NCI-H1436 treated with DMSO at 0.1 percent for 48 hours (cell line): ENCODE measurements at regions not wholly inside any gene's neighbourhood (a gene's known extent, or its start where the extent isn't known, plus 50 kb on each side); places are given as distances from the start of the nearest gene placed in this dataset.

Experiments
- DNase-seq: peaks from one replicate; lab custom pipeline; 2025; lab: John Stamatoyannopoulos, UW

- no peak for DNase-seq
Observed at GRCh38 chr18:70386582-70386981, 97.7 kb downstream of the SOCS6 start.

DNA sequence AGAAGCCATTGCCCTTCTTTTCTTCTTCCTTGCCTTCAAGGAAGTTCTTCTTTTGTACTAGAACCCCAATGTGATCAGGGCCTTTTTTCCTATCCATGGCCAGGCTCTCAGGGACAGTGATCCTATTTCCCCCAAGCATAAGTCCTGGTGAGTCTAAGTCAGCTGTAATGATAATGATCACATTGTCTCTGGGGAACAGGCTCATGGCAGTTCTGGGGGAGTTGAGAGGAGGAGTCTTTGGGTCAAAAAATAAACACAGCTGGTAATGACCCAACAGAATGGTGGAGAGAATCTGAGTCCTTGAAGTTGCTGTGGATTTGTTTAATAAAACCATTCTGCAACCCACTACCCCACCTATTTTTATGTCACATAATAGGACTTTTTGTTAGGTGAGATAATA lies 96.6 kb downstream of the SOCS6 start:
- DNase-seq: no peak

DNA sequence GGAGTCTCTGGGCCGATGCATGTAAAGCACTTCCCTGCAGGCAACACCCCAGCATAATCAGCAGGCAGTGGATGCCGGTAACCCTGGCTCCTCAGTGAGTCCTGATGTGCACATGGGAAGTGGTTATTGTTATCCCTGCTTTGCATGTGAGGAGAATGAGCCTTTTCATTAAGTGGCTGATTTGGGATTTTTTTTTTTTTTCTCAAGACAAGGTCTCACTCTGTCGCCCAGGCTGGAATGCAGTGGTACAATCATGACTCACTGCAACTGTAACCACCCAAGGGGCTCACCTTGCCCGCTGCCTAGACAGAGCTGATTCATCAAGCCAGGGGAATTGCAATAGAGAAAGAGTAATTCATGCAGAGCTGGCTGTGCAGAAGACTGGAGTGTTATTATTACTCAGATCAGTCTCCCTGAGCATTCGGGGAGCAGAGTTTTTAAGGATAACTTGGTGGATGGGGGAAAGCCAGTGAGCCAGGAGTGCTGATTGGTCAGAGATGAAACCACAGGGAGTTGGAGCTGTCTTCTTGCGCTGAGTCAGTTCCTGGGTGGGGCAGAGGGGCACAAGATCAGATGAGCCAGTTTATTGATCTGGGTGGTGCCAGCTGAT lies 95.4 kb downstream of the SOCS6 start:
- no peak for DNase-seq

GRCh38 chr18:70382992-70383717 lies 94.3 kb downstream of the SOCS6 start:
- DNase-seq: no peak

DNA sequence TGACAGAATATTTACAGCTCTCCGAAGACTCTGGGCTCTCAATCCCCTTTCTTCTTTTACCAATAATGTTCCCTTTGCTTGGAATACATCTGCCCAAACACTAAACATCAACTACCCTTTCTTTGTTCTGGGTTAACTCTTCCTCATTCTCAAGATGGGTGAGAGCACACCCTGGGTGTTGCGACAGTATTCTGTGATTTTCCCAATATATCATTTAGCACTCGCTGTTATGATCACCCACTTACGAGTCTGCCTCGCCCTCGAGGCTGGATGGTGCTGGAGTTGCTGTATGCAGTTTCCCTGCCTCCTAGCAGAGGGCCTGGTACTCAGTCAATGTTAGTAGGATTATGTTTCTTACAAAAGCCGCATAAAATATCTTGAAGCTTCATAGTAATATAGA lies 93.2 kb downstream of the SOCS6 start:
- no peak for DNase-seq

- DNase-seq: peak; percentile 49
Observed at GRCh38 chr18:70380915-70381896, 92.4 kb downstream of the SOCS6 start.
